MCF 10A (cell line): ENCODE measurements at regions not wholly inside any gene's neighbourhood (a gene's known extent, or its start where the extent isn't known, plus 50 kb on each side); places are given as distances from the start of the nearest gene placed in this dataset.

Source experiments
- BruUV-seq: library from RNA; stranded (reverse); fragments of 400-500 nt; replicated peaks from 2 replicates; lab custom pipeline; 2021; lab: Mats Ljungman, UMichigan
- CTCF ChIA-PET: fragments of 300-600 bp; sonication (Branson Sonifier 250); formaldehyde crosslinking; extraction: SDS; loops from one replicate; lab custom pipeline; 2021; ENCODE audit warnings: antibody characterized with exemption, inconsistent platforms; lab: Yijun Ruan, JAX
- POLR2A ChIA-PET: fragments of 300-600, 350-650 bp; sonication (Branson Sonifier 250); formaldehyde crosslinking; extraction: SDS; loops from one replicate; lab custom pipeline; 2020; ENCODE audit warnings: antibody characterized with exemption, inconsistent platforms; lab: Yijun Ruan, JAX
- DNase-seq: peaks from one replicate; pipeline ENCODE4 v3.0.0-alpha.2; 2018; ENCODE audit not compliant: unreplicated experiment
- H3K27ac Mint-ChIP-seq: one replicate; pipeline ENCODE4 v1.8.0; 2022; ENCODE audit warnings: mild to moderate bottlenecking, low read depth, mixed read lengths; ENCODE audit not compliant: unreplicated experiment
- H3K27me3 Mint-ChIP-seq: one replicate; pipeline ENCODE4 v1.8.0; 2022; ENCODE audit warnings: mixed read lengths; ENCODE audit not compliant: insufficient read depth, unreplicated experiment
- H3K36me3 Mint-ChIP-seq: one replicate; pipeline ENCODE4 v1.8.0; 2022; ENCODE audit warnings: mild to moderate bottlenecking, moderate library complexity, mixed read lengths; ENCODE audit not compliant: insufficient read depth, unreplicated experiment
- H3K4me1 Mint-ChIP-seq: one replicate; pipeline ENCODE4 v1.8.0; 2022; ENCODE audit warnings: mixed read lengths; ENCODE audit not compliant: insufficient read depth, unreplicated experiment
- H3K4me3 Mint-ChIP-seq: one replicate; pipeline ENCODE4 v1.8.0; 2022; ENCODE audit warnings: mild to moderate bottlenecking, moderate library complexity, mixed read lengths; ENCODE audit not compliant: unreplicated experiment
- H3K9me3 Mint-ChIP-seq: one replicate; pipeline ENCODE4 v1.8.0; 2022; ENCODE audit warnings: mixed read lengths; ENCODE audit not compliant: unreplicated experiment
- intact Hi-C: fragments of 100-400 bp; cut with micrococcal nuclease; formaldehyde crosslinking; loops from 2 replicates; pipeline ENCODE4 v1.14.1; 2022
- TF ChIP-seq, protein P1 (sequence below): fragments of 200-600 bp; IDR thresholded peaks from one replicate; pipeline ENCODE4 v1.8.0; 2022; ENCODE audit warnings: antibody characterized with exemption, mild to moderate bottlenecking; ENCODE audit not compliant: unreplicated experiment

DNA sequence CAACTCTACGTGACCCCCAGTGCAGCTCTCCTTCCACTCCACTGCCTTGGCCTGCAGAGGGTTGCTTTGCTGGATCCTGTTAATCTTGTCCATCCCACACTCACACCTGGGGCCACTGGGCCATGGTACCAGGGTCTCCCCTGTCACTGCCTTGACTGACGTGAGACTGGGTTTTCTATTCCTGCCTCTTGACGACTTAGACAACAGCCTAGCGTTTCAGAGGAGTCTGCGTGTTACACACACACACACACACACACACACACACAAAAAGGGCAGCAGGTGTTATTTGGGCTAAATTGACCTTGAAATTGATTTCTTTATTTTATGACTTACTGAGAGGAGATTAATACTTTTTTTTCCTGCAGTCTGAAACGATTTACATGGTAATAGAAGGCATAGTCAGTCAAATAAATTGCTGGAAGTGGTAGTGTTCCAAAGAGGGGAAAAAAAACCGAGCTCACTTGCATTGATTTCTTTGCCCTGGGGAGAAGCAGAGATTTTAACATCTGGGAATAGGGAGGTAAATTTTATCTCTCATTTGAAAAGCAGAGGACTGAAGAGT lies 492.3 kb upstream of the EEF2KMT start:
- H3K4me3 Mint-ChIP-seq, result no peak overlapping the region
- intact Hi-C loops, result no loop called here
- H3K9me3 Mint-ChIP-seq, result peaks cover 56% of the 10 kb centered on the region
- no peaks in the 10 kb centered on the region for H3K4me1 Mint-ChIP-seq
- POLR2A ChIA-PET, result interaction anchor here (0.7 kb wide), 1 partner anchor 153 kb away, joined by 3 read pairs; no protein-coding TSS in a partner anchor
- BruUV-seq, result no TSS peak
- DNase-seq, result no peak
- TF ChIP-seq, protein P1, sequence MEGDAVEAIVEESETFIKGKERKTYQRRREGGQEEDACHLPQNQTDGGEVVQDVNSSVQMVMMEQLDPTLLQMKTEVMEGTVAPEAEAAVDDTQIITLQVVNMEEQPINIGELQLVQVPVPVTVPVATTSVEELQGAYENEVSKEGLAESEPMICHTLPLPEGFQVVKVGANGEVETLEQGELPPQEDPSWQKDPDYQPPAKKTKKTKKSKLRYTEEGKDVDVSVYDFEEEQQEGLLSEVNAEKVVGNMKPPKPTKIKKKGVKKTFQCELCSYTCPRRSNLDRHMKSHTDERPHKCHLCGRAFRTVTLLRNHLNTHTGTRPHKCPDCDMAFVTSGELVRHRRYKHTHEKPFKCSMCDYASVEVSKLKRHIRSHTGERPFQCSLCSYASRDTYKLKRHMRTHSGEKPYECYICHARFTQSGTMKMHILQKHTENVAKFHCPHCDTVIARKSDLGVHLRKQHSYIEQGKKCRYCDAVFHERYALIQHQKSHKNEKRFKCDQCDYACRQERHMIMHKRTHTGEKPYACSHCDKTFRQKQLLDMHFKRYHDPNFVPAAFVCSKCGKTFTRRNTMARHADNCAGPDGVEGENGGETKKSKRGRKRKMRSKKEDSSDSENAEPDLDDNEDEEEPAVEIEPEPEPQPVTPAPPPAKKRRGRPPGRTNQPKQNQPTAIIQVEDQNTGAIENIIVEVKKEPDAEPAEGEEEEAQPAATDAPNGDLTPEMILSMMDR, result no peak
- H3K36me3 Mint-ChIP-seq, result no peaks in the 10 kb centered on the region
- H3K27me3 Mint-ChIP-seq, result no peaks in the 10 kb centered on the region
- H3K27ac Mint-ChIP-seq, result no peak overlapping the region
- CTCF ChIA-PET, result no interaction called here

- Mint-ChIP-seq H3K27me3 (no peaks in the 10 kb centered on the region), H3K36me3 (no peaks in the 10 kb centered on the region), H3K9me3 (peaks cover 47% of the 10 kb centered on the region), H3K27ac (no peak overlapping the region), H3K4me3 (no peak overlapping the region), H3K4me1 (no peaks in the 10 kb centered on the region)
- ChIA-PET POLR2A (no interaction called here), CTCF (no interaction called here)
- intact Hi-C loops, result no loop called here
- TF ChIP-seq, protein P1, result no peak
- no TSS peak for BruUV-seq
- no peak for DNase-seq
These were observed 486.5 kb upstream of the EEF2KMT start for GRCh38 chr16:5584109-5584508.

DNA sequence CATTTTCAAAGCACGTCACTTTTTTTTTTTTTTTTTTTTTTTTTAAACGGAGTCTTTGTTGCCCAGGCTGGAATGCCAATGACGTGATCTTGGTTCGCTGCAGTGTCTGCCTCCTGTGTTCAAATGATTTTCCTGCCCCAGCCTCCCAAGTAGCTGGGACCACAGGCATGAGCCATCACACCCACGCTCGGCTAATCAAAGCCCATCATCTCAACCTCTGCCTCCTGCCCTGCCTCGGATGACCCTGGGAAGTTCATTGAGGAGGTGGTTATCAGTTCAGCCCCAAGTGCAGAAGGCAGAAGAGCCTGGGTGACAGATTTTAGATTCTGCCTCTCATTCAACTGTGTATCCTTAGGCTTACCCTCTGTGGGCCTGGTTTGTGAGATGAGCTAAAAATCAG lies 484.9 kb upstream of the EEF2KMT start:
- intact Hi-C loops, result no loop called here
- CTCF ChIA-PET, result no interaction called here
- peaks cover 39% of the 10 kb centered on the region for H3K9me3 Mint-ChIP-seq

DNA sequence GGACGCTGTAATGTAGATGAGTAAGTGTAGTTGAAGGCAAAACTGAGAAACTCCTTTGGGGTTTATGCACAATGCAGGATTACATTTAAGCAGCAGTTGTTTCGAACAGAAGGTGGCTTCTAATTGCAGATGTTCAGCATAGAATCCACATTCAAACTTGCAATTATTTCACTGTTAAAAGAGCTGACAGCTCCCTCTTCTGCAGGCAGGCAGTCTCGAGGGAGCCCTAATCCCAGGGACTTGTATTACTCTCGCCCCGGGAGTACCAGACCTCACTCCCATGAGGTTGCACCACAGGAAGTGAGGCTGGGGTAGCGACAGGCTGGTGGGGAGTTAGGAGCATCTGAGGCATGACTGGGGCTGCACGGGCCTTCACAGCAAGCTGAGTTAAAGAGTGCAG lies 484.3 kb upstream of the EEF2KMT start:
- POLR2A ChIA-PET, result no interaction called here
- no peaks in the 10 kb centered on the region for H3K27me3 Mint-ChIP-seq

More for the DNA sequence above, 484.9 kb upstream of the EEF2KMT start:
- BruUV-seq, result no TSS peak
- Mint-ChIP-seq H3K27ac (no peak overlapping the region), H3K27me3 (no peaks in the 10 kb centered on the region), H3K36me3 (no peaks in the 10 kb centered on the region), H3K4me1 (no peaks in the 10 kb centered on the region), H3K4me3 (no peak overlapping the region)
- no peak for DNase-seq
- TF ChIP-seq, protein P1, result no peak
- POLR2A ChIA-PET, result no interaction called here

More for the DNA sequence above, 484.3 kb upstream of the EEF2KMT start:
- DNase-seq, result no peak
- CTCF ChIA-PET, result no interaction called here
- Mint-ChIP-seq H3K9me3 (peaks cover 40% of the 10 kb centered on the region), H3K27ac (no peak overlapping the region), H3K4me3 (no peak overlapping the region), H3K36me3 (no peaks in the 10 kb centered on the region), H3K4me1 (no peaks in the 10 kb centered on the region)
- BruUV-seq, result no TSS peak
- intact Hi-C loops, result no loop called here
- TF ChIP-seq, protein P1, result no peak
